Astrocyte of the spinal cord (primary cell): ENCODE measurements at regions not wholly inside any gene's neighbourhood (a gene's known extent, or its start where the extent isn't known, plus 50 kb on each side); places are given as distances from the start of the nearest gene placed in this dataset.

Experiments used
- DNase-seq: peaks from one replicate; pipeline ENCODE4 v3.0.0; 2011; ENCODE audit warnings: low read depth, low spot score
- H3K4me3 ChIP-seq: 2 replicates; pipeline ENCODE4 v1.5.1; 2011; ENCODE audit warnings: low read depth, mild to moderate bottlenecking, low read length, moderate library complexity
- in situ Hi-C: cut with HindIII; loops from 2 replicates; pipeline ENCODE4 v1.10.0; 2017; ENCODE audit warnings: low sequenced_read_pairs
- TF ChIP-seq, protein P1 (sequence below): IDR thresholded peaks from 2 replicates; pipeline ENCODE4 v1.5.1; 2012; ENCODE audit warnings: low read depth, mild to moderate bottlenecking, low read length, inconsistent platforms

DNA sequence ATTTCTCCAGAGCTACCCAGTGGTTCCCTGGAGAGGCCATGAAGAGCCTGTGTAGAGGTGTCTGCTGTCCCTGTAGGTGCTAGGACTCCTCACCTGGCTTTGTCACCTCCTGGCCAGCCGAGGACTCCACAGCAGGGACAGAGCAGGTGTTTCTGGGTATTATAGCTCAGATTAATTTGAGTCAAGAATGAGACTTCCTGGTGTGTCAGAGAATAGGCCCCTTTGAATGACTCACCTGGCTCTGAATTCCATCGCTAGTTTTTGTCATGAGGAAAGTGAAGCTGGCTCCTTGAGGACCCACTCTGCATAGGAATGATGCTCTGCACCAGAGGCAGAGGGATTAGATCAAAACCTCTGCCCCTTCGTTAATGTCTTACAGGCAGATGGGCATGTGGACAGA lies 167.5 kb upstream of the TOPAZ1 start:
- TF ChIP-seq, protein P1, sequence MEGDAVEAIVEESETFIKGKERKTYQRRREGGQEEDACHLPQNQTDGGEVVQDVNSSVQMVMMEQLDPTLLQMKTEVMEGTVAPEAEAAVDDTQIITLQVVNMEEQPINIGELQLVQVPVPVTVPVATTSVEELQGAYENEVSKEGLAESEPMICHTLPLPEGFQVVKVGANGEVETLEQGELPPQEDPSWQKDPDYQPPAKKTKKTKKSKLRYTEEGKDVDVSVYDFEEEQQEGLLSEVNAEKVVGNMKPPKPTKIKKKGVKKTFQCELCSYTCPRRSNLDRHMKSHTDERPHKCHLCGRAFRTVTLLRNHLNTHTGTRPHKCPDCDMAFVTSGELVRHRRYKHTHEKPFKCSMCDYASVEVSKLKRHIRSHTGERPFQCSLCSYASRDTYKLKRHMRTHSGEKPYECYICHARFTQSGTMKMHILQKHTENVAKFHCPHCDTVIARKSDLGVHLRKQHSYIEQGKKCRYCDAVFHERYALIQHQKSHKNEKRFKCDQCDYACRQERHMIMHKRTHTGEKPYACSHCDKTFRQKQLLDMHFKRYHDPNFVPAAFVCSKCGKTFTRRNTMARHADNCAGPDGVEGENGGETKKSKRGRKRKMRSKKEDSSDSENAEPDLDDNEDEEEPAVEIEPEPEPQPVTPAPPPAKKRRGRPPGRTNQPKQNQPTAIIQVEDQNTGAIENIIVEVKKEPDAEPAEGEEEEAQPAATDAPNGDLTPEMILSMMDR = no peak
- in situ Hi-C loops = no loop called here
- no peak overlapping the region for H3K4me3 ChIP-seq
- DNase-seq = no peak

DNA sequence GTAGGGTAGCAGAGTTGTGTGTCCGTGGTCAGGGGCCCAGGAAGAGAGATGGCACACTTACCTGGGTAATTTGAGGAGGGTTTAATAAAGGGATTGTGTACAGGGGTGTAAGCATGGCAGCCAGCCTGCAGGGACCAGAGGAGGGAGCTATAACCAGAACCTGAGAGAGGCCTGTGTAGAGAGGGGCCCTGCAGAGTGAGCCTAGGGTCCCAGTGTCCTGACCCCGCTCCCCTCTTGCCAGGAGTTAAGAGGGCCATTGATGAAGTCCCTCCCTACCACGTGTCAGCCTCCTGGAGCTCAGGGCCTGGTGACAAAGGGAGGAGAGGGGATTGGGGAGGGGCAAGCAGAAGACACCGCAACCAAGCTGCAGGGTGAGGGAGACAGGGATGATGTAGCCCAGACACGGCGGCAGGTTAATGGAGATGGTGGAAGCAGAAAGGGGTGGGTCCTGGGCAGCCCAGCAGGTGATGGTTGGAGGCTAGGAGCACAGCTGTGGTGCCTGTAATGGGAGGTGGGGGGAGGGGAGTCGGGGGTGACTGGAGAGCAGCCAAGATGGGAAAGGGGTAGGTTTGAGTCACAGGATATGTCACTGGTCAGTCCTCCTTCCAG lies 165.4 kb upstream of the TOPAZ1 start:
- no peak for DNase-seq
- TF ChIP-seq, protein P1 = no peak
- H3K4me3 ChIP-seq = no peak overlapping the region
- in situ Hi-C loops = no loop called here

DNA sequence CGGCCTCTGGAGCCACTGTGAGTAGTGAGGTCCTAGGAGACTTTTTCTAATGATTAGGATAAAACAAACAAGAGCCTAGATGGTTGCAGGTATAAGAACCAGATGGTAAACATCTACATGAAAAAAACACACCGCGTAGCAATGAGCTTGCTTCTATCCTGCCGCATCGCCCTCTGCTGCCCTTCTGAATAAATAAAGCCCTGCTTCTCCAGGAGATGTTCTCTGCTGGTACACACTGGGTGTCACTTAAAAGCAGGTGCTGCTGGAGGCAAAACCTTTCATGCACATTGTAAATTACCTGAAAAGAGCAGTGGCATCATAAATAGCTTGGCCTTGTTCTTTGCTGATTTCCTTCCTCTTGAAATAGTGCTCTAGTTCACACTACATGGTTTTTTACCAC lies 164.4 kb upstream of the TOPAZ1 start:
- no peak overlapping the region for H3K4me3 ChIP-seq
- in situ Hi-C loops = no loop called here
- no peak for DNase-seq
- TF ChIP-seq, protein P1 = peak; percentile 22

DNA sequence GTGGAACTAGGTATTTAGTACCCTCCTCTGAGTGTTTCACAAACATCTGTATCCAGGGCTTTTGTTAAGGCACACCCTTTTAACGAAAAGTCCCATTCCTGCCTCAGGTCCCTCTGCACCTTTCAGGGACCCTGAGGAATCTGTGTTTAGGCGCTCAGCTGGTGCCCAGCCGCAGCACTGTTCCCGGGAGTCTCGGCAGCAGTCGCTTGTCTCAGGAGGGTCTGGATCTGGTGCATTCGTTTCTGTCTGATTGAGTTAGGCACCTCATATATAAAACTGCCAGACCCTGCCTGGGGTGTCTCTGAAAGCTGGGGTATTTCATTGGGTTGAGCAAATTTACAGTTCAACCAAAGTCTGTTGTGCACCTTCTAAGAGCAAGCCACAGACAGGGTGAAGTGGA lies 162.8 kb upstream of the TOPAZ1 start:
- TF ChIP-seq, protein P1 = no peak
- no peak overlapping the region for H3K4me3 ChIP-seq
- no peak for DNase-seq
- in situ Hi-C loops = no loop called here

DNA sequence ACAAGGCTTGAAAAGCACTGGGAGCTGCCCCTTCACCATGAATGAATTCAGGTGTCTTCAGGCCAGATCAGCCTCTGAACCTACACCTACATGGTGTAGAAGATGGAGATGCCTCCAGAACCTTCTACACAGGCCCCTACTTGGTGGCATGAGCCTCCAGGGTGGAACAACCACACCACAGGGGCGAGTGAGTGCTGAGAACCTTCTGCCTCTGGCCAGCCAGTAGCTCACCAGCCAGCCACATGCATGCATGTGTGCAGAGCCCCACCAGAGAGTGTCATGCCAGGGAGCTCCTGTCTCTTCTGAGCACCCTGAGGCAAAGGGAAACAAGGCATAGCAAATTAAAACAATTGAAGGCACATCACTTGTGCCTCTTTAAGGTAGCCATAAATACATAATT lies 161.8 kb upstream of the TOPAZ1 start:
- DNase-seq = no peak
- TF ChIP-seq, protein P1 = no peak
- in situ Hi-C loops = no loop called here

DNA sequence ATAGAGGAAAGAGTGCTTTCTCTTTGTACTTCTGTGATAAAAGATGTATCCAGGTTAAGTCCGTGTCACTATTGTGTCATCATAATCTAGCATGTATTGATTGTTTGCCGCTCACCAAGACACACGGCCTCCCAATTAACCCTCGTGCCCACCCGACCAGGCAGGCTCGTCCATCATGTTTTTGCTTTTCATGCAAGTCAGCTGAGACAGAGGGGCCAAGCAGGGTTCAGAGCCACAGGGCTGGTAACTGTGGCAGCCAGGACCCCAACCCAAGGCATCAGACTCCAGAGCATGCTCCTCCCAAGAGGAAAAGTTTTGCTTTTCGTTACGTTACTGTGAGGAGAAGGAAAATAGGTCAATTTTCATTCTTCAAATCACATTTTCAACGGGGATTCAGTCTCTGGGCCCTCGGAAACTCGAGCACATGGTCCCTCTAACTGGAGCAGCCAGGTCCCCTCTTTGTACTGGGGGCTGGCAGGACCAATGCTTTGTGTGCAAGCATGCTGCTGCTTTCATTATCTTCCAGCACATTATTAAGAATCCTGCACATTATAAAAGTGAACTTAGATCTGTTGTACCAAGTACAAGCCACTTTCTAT lies 161.1 kb upstream of the TOPAZ1 start:
- TF ChIP-seq, protein P1 = no peak
- no peak overlapping the region for H3K4me3 ChIP-seq
- in situ Hi-C loops = no loop called here
- no peak for DNase-seq

More for the DNA sequence above, 161.8 kb upstream of the TOPAZ1 start:
- no peak overlapping the region for H3K4me3 ChIP-seq
